T-helper 1 cell treated with Interleukin-12 subunit alpha and Interleukin-12 subunit beta and Interleukin-4 antibody, amounts not matched to agents 30 μg/mL and 1 μg/mL, for 36 hours (primary cell): ENCODE measurements at regions not wholly inside any gene's neighbourhood (a gene's known extent, or its start where the extent isn't known, plus 50 kb on each side); places are given as distances from the start of the nearest gene placed in this dataset.
"Not testable (repeated sequence)": the region's sequence is repeated elsewhere in the genome, so short reads cannot be mapped to it uniquely, and the experiment has no call there.

Experiments used
- H3K27ac Mint-ChIP-seq: one replicate; pipeline ENCODE4 v1.8.0; 2021; ENCODE audit warnings: mild to moderate bottlenecking, mixed read lengths
- H3K27me3 Mint-ChIP-seq: one replicate; pipeline ENCODE4 v1.8.0; 2021; ENCODE audit warnings: low read depth, mixed read lengths
- H3K36me3 Mint-ChIP-seq: one replicate; pipeline ENCODE4 v1.8.0; 2021; ENCODE audit warnings: low read depth, mixed read lengths
- H3K4me1 Mint-ChIP-seq: one replicate; pipeline ENCODE4 v1.8.0; 2021; ENCODE audit warnings: low read depth, mixed read lengths
- H3K4me3 Mint-ChIP-seq: one replicate; pipeline ENCODE4 v1.8.0; 2021; ENCODE audit warnings: mild to moderate bottlenecking, moderate library complexity, mixed read lengths
- H3K9me3 Mint-ChIP-seq: one replicate; pipeline ENCODE4 v1.8.0; 2021; ENCODE audit warnings: mixed read lengths

DNA sequence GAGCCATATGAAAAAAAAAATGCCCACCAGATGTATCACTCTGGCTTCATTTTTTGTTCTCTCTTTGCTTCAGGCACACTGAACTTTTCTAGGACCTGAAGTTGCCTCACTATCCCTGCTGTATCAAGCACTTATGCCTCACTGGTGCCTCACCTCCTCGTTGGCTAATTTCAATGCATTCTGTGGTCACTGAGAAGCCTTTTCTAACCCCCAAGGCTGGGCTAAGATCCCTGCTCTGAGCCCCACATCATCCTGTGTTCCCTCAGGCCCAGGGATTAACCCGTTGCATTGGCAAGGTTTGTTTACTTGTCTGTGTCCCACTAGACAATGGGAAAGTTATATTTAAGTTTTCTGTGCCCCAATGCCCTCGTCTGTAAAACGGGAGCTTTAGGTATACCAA, 362.7 kb downstream of the OSTF1 start:
- H3K9me3 Mint-ChIP-seq, result no peaks in the 10 kb centered on the region
- H3K27me3 Mint-ChIP-seq, result no peaks in the 10 kb centered on the region
- H3K4me1 Mint-ChIP-seq, result no peaks in the 10 kb centered on the region
- no peak overlapping the region for H3K27ac Mint-ChIP-seq
- no peak overlapping the region for H3K4me3 Mint-ChIP-seq
- no peaks in the 10 kb centered on the region for H3K36me3 Mint-ChIP-seq

DNA sequence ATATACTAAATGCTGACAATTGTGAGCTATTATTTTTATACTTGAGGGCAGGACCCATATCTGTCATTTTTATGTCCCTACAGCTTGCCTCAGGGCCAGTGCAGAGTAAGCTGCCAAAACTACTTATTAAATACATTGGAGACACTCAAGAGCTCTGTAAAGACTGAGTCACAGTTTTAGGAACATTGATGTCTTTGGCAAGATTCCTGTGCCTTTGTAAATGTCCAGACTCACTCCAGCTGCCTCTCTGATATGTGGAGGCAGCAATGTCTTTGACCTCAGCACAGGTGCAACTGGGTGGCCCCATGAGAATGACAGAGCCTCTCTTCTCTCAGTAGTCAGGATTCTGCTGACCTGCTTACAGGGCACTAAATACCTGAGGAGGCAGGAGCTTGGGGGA, 363.2 kb downstream of the OSTF1 start:
- Mint-ChIP-seq H3K27me3 (no peaks in the 10 kb centered on the region), H3K27ac (no peak overlapping the region), H3K4me1 (no peaks in the 10 kb centered on the region), H3K36me3 (no peaks in the 10 kb centered on the region), H3K9me3 (no peaks in the 10 kb centered on the region), H3K4me3 (no peak overlapping the region)

DNA sequence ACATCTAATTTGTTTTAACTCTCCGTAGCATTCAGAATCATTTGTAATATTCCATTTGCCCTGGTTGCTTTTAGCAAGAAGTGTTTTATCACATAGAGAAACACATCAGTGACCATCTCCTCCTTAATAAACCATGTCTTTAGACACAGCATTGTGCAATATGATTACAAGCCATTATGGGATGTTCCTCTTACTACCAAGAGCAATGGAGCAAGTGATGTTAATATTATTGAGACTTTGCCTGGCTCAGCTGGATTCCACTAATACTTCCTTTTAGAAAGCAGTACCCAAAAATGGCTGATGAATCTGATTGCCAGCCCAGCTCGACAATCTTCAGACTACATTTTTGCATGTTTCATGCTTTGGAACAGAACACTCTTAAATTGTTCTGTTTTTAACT, 364.2 kb downstream of the OSTF1 start:
- no peaks in the 10 kb centered on the region for H3K9me3 Mint-ChIP-seq
- no peaks in the 10 kb centered on the region for H3K27me3 Mint-ChIP-seq
- no peaks in the 10 kb centered on the region for H3K4me1 Mint-ChIP-seq
- no peaks in the 10 kb centered on the region for H3K36me3 Mint-ChIP-seq
- H3K27ac Mint-ChIP-seq, result no peak overlapping the region
- H3K4me3 Mint-ChIP-seq, result no peak overlapping the region

DNA sequence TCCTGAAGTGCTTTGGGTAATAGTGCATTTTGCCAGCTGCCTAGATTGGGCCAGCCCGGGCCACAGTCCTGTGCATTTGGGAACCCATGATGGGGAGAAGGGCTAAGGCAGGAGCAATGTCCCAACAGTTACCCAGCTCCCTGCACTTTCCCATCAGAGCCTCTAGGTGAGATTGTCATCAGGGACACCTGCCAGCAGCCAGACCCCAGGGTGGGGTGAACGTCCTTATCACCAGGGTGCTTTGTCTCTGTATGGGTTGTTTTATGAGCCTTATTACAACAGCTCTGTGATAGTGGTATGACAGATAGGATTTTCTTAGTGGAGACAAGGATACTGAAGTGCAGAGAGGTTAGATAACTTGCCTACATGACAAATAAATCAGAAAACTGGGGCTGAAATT, 365.7 kb downstream of the OSTF1 start:
- Mint-ChIP-seq H3K4me3 (no peak overlapping the region), H3K9me3 (no peaks in the 10 kb centered on the region), H3K27me3 (no peaks in the 10 kb centered on the region), H3K27ac (no peak overlapping the region), H3K4me1 (no peaks in the 10 kb centered on the region), H3K36me3 (no peaks in the 10 kb centered on the region)

DNA sequence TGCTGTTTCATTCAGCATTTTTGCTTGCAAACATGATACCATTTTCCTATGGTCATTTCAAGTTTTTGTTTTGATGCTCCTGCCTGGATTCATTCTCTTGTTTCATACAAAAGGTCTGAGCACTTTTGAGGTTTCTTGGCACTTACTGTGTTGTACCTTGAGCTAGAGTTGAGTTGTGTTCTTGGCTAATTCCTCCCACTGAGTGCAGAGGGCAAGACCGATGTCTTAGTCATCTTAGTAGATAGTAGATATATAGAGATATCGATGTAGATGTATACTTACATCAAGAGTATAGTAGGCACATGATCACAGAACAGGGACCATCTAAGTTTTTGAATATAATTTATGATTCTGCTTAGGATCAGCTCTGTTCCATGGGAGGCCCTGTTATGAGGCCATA, 366.6 kb downstream of the OSTF1 start:
- Mint-ChIP-seq H3K9me3 (no peaks in the 10 kb centered on the region), H3K4me1 (no peaks in the 10 kb centered on the region), H3K4me3 (no peak overlapping the region), H3K27ac (no peak overlapping the region), H3K27me3 (no peaks in the 10 kb centered on the region), H3K36me3 (no peaks in the 10 kb centered on the region)

DNA sequence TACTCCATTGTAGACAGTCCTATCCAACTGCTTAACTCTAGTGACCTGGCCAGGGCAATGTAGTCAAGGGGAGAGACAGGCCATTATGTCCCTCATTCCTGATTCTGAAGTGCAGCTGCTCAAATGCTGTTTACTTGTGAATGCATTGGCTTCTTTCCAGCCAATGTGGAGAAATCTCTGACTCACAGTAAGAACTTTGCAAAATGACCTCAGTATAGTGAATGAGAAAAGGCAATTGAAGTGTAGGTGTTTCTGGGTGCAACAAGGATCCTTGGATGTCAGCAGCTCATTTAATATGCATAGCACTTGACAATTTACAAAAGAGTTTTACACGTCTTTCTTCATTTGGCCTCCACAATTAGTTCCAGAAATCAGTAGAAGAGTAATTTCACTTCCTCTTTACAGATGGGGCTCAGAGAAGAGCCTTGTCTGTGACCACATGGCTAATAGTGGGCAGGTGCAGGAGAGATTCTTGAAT, 367.2 kb downstream of the OSTF1 start:
- no peaks in the 10 kb centered on the region for H3K9me3 Mint-ChIP-seq
- no peaks in the 10 kb centered on the region for H3K36me3 Mint-ChIP-seq
- no peak overlapping the region for H3K27ac Mint-ChIP-seq
- no peaks in the 10 kb centered on the region for H3K4me1 Mint-ChIP-seq
- no peak overlapping the region for H3K4me3 Mint-ChIP-seq
- no peaks in the 10 kb centered on the region for H3K27me3 Mint-ChIP-seq

DNA sequence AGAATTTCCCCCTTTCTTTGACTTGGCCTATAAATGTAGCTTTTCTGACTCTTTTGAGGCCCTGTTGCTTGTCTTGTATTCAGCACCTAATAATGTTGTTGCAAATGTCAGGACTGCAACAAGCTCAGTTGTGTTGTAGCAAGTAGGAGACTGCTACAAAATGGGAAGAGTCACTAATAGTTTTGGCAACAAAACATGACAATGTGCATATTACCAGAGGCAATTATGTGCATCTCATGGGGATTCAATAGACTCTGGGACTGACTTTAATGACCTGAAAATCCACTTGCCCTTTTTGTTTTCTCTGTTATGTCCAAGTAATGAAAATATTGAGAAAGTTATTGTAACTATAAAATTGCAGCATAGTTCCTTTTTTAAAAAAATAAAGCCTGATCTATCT, 368.4 kb downstream of the OSTF1 start:
- no peak overlapping the region for H3K4me3 Mint-ChIP-seq

DNA sequence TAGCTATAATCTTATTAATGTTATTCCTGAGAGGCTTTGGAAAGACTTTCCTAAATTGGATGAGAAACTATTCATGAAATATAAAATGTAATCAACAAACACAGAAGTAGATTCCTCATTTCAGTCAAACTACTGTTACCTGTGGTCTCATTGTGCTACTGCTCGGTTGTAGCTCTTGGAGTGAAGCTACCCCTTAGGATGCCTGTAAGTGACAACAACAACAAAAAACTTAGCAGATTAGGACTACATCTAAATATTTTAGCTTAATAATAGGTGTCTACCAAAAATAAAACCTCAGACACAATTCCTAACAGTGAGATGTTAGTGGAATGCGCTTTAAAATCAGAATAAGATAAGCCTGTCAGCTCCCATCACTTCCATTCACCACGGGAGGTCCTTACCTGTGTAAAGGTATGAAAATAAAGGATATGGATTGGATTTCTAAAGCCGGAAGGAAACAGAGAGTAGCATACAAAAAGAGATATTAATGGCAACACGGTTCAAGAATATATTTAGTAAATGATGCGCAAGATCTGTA, 369.2 kb downstream of the OSTF1 start:
- no peaks in the 10 kb centered on the region for H3K27me3 Mint-ChIP-seq
- H3K4me1 Mint-ChIP-seq, result no peaks in the 10 kb centered on the region
- H3K4me3 Mint-ChIP-seq, result no peak overlapping the region
- H3K36me3 Mint-ChIP-seq, result no peaks in the 10 kb centered on the region
- H3K27ac Mint-ChIP-seq, result no peak overlapping the region
- H3K9me3 Mint-ChIP-seq, result no peaks in the 10 kb centered on the region

More for the DNA sequence above, 368.4 kb downstream of the OSTF1 start:
- Mint-ChIP-seq H3K4me1 (no peaks in the 10 kb centered on the region), H3K36me3 (no peaks in the 10 kb centered on the region), H3K9me3 (no peaks in the 10 kb centered on the region), H3K27me3 (no peaks in the 10 kb centered on the region), H3K27ac (no peak overlapping the region)

DNA sequence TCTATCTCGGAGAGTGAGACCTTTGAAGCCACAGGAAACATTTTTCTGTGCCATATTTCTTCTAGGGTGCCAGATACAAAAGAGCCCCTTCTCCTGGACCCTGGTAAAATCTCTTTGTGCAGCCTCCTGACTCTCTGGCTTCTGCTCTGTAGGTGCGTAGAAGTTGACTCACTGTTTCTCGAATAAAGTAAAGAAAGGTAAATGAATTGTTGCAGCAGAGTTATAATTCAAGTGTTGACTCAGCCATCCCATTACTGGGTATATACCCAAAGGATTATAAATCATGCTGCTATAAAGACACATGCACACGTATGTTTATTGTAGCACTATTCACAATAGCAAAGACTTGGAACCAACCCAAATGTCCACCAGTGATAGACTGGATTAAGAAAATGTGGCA, 371.0 kb downstream of the OSTF1 start:
- not testable (repeated sequence) for H3K9me3 Mint-ChIP-seq, H3K4me1 Mint-ChIP-seq, H3K27me3 Mint-ChIP-seq, H3K36me3 Mint-ChIP-seq, H3K4me3 Mint-ChIP-seq, H3K27ac Mint-ChIP-seq

DNA sequence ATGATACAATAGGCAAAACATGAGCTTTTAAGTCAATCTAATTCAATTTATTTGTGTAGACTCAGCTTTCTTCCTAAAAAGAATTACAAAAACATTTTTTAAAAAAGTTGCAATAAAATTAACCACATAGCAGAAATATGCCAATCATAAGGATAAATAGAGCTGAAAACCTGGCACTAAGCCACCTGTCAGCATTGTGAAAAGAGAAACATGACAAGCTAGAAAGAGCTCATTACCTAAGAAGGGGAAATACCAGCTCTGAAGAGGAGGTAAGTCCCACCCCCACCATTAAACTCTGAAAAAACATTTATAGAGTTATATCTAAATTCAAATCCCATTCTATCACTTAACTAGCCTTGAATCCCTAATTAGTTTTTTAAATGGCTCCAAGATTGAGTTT, 372.9 kb downstream of the OSTF1 start:
- no peak overlapping the region for H3K4me3 Mint-ChIP-seq
- H3K4me1 Mint-ChIP-seq, result no peaks in the 10 kb centered on the region
- H3K36me3 Mint-ChIP-seq, result no peaks in the 10 kb centered on the region
- H3K27me3 Mint-ChIP-seq, result no peaks in the 10 kb centered on the region
- H3K9me3 Mint-ChIP-seq, result no peaks in the 10 kb centered on the region
- H3K27ac Mint-ChIP-seq, result no peak overlapping the region

DNA sequence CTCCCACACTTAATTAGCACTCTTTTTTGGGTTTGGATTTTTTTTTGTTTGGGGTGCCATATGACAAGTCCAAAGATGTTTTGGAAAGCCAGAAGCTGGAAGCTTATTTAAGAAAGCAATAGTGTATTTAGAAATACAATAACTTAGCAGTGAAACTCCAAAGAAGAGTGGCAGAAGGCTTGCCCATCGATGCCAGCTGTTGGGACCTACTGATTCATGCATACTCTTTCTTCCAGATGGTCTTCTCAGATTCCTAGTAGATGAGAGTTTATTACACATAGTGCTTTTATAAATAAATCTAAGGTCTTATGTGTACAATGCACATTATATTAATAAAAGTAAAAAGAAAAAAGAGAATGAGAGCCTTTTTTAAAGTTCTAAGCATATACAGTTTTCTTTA, 374.6 kb downstream of the OSTF1 start:
- Mint-ChIP-seq H3K4me3 (no peak overlapping the region), H3K4me1 (no peaks in the 10 kb centered on the region), H3K9me3 (no peaks in the 10 kb centered on the region), H3K27ac (no peak overlapping the region), H3K27me3 (no peaks in the 10 kb centered on the region), H3K36me3 (no peaks in the 10 kb centered on the region)

DNA sequence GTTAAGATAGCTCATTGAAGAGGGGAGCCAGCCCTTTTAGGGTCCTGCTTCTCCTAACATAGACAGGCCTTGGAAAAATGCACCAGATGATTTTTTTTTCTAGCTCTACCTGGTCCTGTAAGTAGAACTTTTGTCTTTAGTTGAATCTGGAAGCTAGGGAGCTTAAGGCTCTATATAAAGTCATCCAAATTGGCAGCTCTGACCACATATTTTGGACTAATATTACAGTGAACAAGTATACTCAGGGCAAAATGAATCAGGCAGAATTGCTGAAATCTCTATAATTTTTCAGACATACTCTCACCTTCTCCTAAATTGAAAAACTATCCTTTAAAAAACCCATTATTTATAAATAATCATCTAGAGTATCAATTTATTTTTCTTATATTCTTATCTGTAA, 375.6 kb downstream of the OSTF1 start:
- Mint-ChIP-seq H3K4me1 (no peaks in the 10 kb centered on the region), H3K36me3 (no peaks in the 10 kb centered on the region), H3K9me3 (no peaks in the 10 kb centered on the region)

DNA sequence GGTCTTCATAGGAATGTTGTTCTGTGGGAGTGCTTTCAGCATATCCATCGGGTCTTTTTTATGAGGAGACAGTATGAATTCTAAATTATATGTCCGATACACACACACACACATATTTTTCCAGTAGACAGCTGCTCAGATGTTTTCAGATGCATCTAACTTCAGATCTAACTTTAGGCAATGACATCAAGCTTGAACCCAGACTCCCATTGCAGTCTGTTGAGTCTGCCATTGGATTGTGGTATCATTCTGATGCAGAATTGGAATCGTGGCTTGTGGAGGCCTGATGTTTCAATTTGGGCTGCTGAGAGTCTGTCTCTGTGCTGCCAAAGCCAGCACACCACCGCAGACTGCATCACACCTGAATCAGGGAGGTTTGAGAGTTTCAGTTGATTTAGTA, 376.4 kb downstream of the OSTF1 start:
- no peaks in the 10 kb centered on the region for H3K27me3 Mint-ChIP-seq
- H3K36me3 Mint-ChIP-seq, result no peaks in the 10 kb centered on the region
- no peak overlapping the region for H3K4me3 Mint-ChIP-seq
- no peaks in the 10 kb centered on the region for H3K9me3 Mint-ChIP-seq
- H3K27ac Mint-ChIP-seq, result no peak overlapping the region
- H3K4me1 Mint-ChIP-seq, result no peaks in the 10 kb centered on the region

More for the DNA sequence above, 375.6 kb downstream of the OSTF1 start:
- no peak overlapping the region for H3K4me3 Mint-ChIP-seq
- H3K27me3 Mint-ChIP-seq, result no peaks in the 10 kb centered on the region
- H3K27ac Mint-ChIP-seq, result no peak overlapping the region

DNA sequence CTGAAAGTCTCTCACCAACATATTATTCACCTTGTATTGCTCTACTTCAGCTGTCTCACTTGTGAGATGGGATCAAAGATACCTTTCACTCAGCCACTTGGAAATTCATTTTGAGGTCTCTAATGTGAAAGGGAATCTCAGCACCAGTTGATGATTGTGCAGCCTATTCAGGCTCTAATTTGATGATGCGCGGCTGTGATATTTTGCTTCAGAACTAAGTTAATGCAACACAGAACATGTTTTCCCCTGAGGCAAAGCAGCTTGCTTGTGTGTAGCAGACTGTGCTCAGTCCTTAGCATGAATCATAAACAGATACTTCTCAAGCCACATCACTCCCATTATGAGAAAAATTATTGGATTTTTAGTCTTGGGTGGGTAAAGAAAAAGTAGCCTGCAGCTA, 378.8 kb downstream of the OSTF1 start:
- no peaks in the 10 kb centered on the region for H3K9me3 Mint-ChIP-seq
- no peaks in the 10 kb centered on the region for H3K4me1 Mint-ChIP-seq
- H3K36me3 Mint-ChIP-seq, result no peaks in the 10 kb centered on the region
- H3K4me3 Mint-ChIP-seq, result no peak overlapping the region
- peaks cover 2% of the 10 kb centered on the region for H3K27me3 Mint-ChIP-seq
- no peak overlapping the region for H3K27ac Mint-ChIP-seq

DNA sequence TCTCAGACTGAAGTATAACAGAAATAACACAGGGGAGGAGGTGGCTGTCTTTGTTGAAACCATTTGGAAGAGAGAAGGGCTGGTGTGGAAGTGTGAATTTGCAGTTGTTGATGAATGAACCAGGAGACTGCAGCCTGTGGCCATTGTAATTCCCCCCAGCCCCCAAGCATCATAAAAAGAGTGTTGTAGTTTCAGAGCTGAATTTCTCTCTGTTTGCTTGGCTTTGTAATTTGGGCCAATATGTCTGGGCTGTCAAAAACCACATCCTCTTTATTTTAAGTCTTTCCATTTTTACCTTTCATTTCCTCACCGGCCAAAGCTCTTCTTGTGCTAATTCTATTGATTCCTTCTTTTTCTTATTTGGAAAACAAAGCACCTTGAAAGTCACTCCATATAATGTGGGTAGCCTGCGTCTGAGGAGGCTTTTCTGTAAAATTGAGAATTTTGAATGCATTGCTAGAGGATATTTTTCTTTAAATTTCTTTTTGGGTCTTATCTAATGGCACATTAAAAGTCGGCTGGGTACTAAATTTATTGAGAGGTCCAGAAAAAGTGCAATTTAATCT, 383.3 kb downstream of the OSTF1 start:
- H3K27ac Mint-ChIP-seq, result no peak overlapping the region
- no peaks in the 10 kb centered on the region for H3K36me3 Mint-ChIP-seq
- H3K4me3 Mint-ChIP-seq, result no peak overlapping the region
- peaks cover 4% of the 10 kb centered on the region for H3K27me3 Mint-ChIP-seq
- no peaks in the 10 kb centered on the region for H3K9me3 Mint-ChIP-seq
- no peaks in the 10 kb centered on the region for H3K4me1 Mint-ChIP-seq

DNA sequence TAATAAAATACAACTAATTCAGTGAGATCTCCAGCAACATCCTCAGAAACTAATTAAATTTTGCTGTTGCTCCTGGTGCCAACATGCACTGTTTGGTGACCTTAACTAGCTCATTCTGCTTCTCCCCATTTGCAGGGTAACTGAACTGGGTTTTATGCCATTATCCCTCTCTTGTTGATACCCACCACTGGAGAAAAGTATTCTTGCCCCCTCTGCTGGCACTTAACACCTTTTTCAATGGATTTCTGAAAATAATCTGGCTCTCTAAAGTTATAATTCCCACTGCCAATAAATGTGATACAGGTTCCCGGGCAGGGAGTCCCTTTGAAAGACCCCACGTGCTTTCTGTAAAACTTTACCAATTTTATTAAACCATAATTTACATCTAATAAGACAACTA, 394.3 kb downstream of the OSTF1 start:
- H3K36me3 Mint-ChIP-seq, result no peaks in the 10 kb centered on the region
- no peaks in the 10 kb centered on the region for H3K27me3 Mint-ChIP-seq
- no peaks in the 10 kb centered on the region for H3K9me3 Mint-ChIP-seq
- H3K4me1 Mint-ChIP-seq, result no peaks in the 10 kb centered on the region
- H3K27ac Mint-ChIP-seq, result no peak overlapping the region
- no peak overlapping the region for H3K4me3 Mint-ChIP-seq
